RWPE2 (cell line): ENCODE measurements at regions not wholly inside any gene's neighbourhood (a gene's known extent, or its start where the extent isn't known, plus 50 kb on each side); places are given as distances from the start of the nearest gene placed in this dataset.
"Not testable (repeated sequence)": the region's sequence is repeated elsewhere in the genome, so short reads cannot be mapped to it uniquely, and the experiment has no call there.

Experiments used
- ATAC-seq: fragments of 200-7000 bp; cut with Tn5 transposase; 3 replicates; pipeline ENCODE4 v1.9.1; 2021; ENCODE audit warnings: low read depth
- DNase-seq: peaks from one replicate; pipeline ENCODE4 v3.0.0-alpha.2; 2020; ENCODE audit warnings: low spot score
- H3K27ac ChIP-seq: fragments of 450-650 bp; 2 replicates; pipeline ENCODE4 v1.5.1; 2017; ENCODE audit warnings: mild to moderate bottlenecking; ENCODE audit not compliant: poor library complexity, severe bottlenecking
- H3K27me3 ChIP-seq: fragments of 250-450 bp; sonication (Bioruptor Pico); 2 replicates; pipeline ENCODE4 v1.5.1; 2021; ENCODE audit warnings: mild to moderate bottlenecking, moderate library complexity; ENCODE audit not compliant: insufficient read depth, poor library complexity, severe bottlenecking
- H3K36me3 ChIP-seq: fragments of 250-450 bp; sonication (Bioruptor Pico); 2 replicates; pipeline ENCODE4 v1.5.1; 2020; ENCODE audit warnings: low read depth, mild to moderate bottlenecking, moderate library complexity
- H3K4me1 ChIP-seq: fragments of 250-450 bp; sonication (Bioruptor Pico); 2 replicates; pipeline ENCODE4 v1.5.1; 2021; ENCODE audit warnings: mild to moderate bottlenecking, moderate library complexity; ENCODE audit not compliant: insufficient read depth, poor library complexity, severe bottlenecking
- H3K4me3 ChIP-seq: fragments of 250-450 bp; sonication (Bioruptor Pico); 2 replicates; pipeline ENCODE4 v1.5.1; 2021; ENCODE audit warnings: mild to moderate bottlenecking, moderate library complexity; ENCODE audit not compliant: severe bottlenecking
- H3K9me3 ChIP-seq: fragments of 250-450 bp; sonication (Bioruptor Pico); 2 replicates; pipeline ENCODE4 v1.5.1; 2021; ENCODE audit warnings: mild to moderate bottlenecking, moderate library complexity; ENCODE audit not compliant: severe bottlenecking
- CTCF ChIP-seq: fragments of 450-650 bp; IDR thresholded peaks from one replicate; pipeline ENCODE4 v1.5.1; 2017; ENCODE audit warnings: mild to moderate bottlenecking, moderate library complexity; ENCODE audit not compliant: poor library complexity, severe bottlenecking

- Histone ChIP-seq H3K9me3 (no peaks in the 10 kb centered on the region), H3K27me3 (no peaks in the 10 kb centered on the region), H3K4me1 (peaks cover 9% of the 10 kb centered on the region), H3K27ac (no peak overlapping the region), H3K4me3 (no peak overlapping the region), H3K36me3 (no peaks in the 10 kb centered on the region; the same call in 1 of the 2 replicates)
- DNase-seq = no peak
- TF ChIP-seq CTCF = no peak
- no peak for ATAC-seq
Measured at GRCh38 chr4:122996350-122996749, 74.0 kb upstream of the NUDT6 start.

DNA sequence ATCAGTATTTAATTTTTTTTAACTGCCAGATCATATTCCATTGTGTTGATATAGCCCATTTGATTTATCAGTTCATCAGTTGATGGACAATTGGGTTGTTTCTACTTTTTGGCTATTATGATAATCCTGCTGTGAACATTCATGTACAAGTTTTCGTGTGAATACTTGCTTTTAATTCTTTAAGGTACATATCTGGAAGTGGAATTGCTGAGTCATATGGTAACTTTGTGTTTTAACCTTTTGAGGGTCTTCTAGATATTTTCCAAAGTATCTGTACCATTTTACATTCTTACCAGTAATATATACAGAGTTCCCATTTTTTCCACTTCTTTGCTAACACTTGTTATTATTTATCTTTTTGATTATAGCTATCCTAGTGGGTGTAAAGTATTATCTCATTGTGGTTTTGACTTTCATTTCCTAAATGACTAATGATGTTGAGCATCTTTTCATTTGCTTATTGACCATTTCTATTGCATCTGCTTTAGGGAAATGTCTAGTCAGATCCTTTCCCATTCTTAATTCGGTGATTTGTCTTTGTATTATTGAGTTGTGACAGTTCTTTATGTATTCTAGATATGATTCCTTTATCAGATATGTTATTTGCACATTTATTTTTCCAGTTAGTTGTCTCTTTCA, 75.2 kb upstream of the NUDT6 start:
- Histone ChIP-seq H3K4me3 (no peak overlapping the region), H3K36me3 (no peaks in the 10 kb centered on the region), H3K4me1 (no peaks in the 10 kb centered on the region), H3K27me3 (no peaks in the 10 kb centered on the region), H3K27ac (no peak overlapping the region), H3K9me3 (no peaks in the 10 kb centered on the region)
- ATAC-seq = no peak
- no peak for DNase-seq
- no peak for TF ChIP-seq CTCF

GRCh38 chr4:123004079-123004478, 81.7 kb upstream of the NUDT6 start:
- H3K9me3 ChIP-seq, H3K36me3 ChIP-seq, H3K4me1 ChIP-seq, ATAC-seq, DNase-seq, H3K27ac ChIP-seq, H3K4me3 ChIP-seq, H3K27me3 ChIP-seq: not testable (repeated sequence)

DNA sequence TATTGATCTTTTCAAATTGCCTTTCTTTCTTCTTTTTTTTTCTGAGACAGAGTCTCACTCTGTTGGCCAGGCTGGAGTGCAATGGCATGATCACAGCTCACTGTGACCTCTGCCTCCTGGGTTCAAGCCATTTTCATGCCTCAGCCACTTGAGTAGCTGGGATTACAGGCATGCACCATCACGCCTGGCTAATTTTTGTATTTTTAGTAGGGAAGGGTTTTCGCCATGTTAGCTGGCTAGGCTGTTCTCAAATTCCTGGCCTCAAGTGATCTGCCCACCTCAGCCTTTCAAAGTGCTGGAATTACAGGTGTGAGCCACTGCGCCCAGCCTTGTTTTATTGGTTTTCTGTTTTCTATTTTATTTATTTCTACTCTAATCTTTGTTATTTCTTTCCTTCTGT, 82.7 kb upstream of the NUDT6 start:
- not testable (repeated sequence) for H3K4me1 ChIP-seq, H3K9me3 ChIP-seq, H3K27ac ChIP-seq, DNase-seq, H3K36me3 ChIP-seq, H3K27me3 ChIP-seq, ATAC-seq, H3K4me3 ChIP-seq

DNA sequence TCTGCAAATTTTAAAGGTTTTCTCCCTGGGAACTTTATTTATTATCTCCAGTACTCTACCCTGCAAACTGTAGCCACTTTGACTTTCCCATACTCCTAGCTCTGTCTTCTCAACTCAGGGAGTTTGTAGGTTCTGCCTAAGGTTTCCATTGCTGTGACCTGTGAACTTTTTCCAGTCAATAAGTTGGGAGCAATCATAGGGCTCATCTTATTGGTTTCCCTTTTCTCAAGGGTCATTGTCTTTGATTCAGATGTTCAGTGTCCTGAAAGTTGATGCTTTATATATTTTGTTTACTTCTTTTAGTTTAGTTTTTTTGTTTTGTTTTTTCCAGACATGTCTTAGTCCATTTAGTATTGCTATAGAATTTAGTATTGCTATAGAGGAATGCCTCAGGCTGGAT, 85.3 kb upstream of the NUDT6 start:
- Histone ChIP-seq H3K4me3 (no peak overlapping the region), H3K9me3 (peaks cover 2% of the 10 kb centered on the region), H3K4me1 (no peaks in the 10 kb centered on the region), H3K27ac (no peak overlapping the region), H3K27me3 (no peaks in the 10 kb centered on the region), H3K36me3 (no peaks in the 10 kb centered on the region)
- DNase-seq (no peak), ATAC-seq (no peak)
- no peak for TF ChIP-seq CTCF

DNA sequence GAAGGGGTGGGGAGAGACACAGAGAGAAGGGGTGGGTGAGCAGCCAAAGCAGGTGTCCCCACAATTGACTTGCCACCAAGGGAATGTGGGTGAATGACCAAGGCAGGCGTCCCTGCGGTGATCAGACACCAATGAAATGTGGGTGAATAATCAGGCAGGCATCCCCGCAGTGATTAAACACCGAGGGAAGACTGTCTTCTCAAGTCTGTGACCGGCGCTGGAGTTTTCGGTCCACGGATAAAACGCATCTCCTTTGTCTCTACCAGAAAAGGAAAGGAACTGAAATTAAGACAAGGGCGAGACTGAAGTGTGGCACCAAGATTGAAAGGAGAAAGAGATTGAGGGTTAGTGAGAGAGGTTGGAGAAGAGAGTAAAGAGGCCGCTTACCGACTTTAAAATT, 90.0 kb upstream of the NUDT6 start:
- not testable (repeated sequence) for H3K4me1 ChIP-seq, H3K36me3 ChIP-seq, H3K27ac ChIP-seq, DNase-seq, H3K4me3 ChIP-seq, ATAC-seq, H3K9me3 ChIP-seq, H3K27me3 ChIP-seq
